Activated CD8-positive, alpha-beta T cell treated with anti-CD3 and anti-CD28 coated beads, Interleukin-2, amount 10 ng/mL, durations not matched to agents 7 days and 5 days (primary cell): ENCODE measurements at regions not wholly inside any gene's neighbourhood (a gene's known extent, or its start where the extent isn't known, plus 50 kb on each side); places are given as distances from the start of the nearest gene placed in this dataset.
A peak's percentile ranks its signal among the peaks of the same experiment; 100 is the strongest.
"Not testable (repeated sequence)": the region's sequence is repeated elsewhere in the genome, so short reads cannot be mapped to it uniquely, and the experiment has no call there.

Experiments used
- ATAC-seq: fragments of 150-1000 bp; cut with Tn5 transposase; one replicate; pipeline ENCODE4 v1.10.0; 2021; ENCODE audit warnings: moderate library complexity
- CTCF ChIA-PET: fragments of 350-600 bp; sonication (Branson Sonifier 250); formaldehyde crosslinking; loops from one replicate; lab custom pipeline; 2021; ENCODE audit warnings: antibody characterized with exemption; lab: Charles Lee
- POLR2A ChIA-PET: fragments of 350-600 bp; sonication (Branson Sonifier 250); formaldehyde crosslinking; loops from one replicate; lab custom pipeline; 2021; ENCODE audit warnings: antibody characterized with exemption; lab: Charles Lee
- DNase-seq: peaks from one replicate; pipeline ENCODE4 v3.0.0-alpha.2; 2020
- H3K27ac Mint-ChIP-seq: one replicate; pipeline ENCODE4 v1.8.0; 2021; ENCODE audit warnings: mild to moderate bottlenecking, mixed read lengths
- H3K27me3 Mint-ChIP-seq: one replicate; pipeline ENCODE4 v1.8.0; 2021; ENCODE audit warnings: low read depth, mixed read lengths
- H3K36me3 Mint-ChIP-seq: one replicate; pipeline ENCODE4 v1.8.0; 2021; ENCODE audit warnings: low read depth, mixed read lengths
- H3K4me1 Mint-ChIP-seq: one replicate; pipeline ENCODE4 v1.8.0; 2021; ENCODE audit warnings: low read depth, mixed read lengths
- H3K4me3 Mint-ChIP-seq: one replicate; pipeline ENCODE4 v1.8.0; 2021; ENCODE audit warnings: mild to moderate bottlenecking, mixed read lengths
- H3K9me3 Mint-ChIP-seq: one replicate; pipeline ENCODE4 v1.8.0; 2022; ENCODE audit warnings: mixed read lengths; ENCODE audit not compliant: insufficient read depth

DNA sequence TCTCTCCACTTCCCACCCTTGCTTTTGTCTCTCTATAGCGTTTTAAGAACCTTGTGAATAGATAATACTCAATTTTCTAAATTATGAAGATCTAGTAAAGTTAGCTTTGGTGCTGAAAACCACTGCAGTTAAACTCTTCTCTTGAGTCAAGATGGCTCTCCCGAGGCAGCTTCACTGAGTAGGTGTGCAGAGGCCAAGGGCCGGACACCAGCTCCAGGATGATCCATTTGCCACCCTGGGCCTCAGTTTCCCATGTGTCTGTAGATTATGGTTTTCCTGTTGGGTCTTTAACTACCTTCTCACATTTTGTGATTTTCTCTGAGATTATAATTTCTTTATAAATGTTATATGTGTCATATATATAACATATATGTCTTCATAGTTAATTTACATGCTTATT, 68.5 kb upstream of the SH3RF3 start:
- ChIA-PET CTCF (interaction anchor here (0.7 to 1.1 kb wide), 3 partner anchors 11 to 450 kb away, joined by 3 read pairs; no protein-coding TSS in a partner anchor), POLR2A (interaction anchor here (0.8 kb wide), 1 partner anchor 29 kb away, joined by 3 read pairs; no protein-coding TSS in a partner anchor)
- no peaks in the 10 kb centered on the region for H3K27me3 Mint-ChIP-seq
- H3K36me3 Mint-ChIP-seq: no peaks in the 10 kb centered on the region
- no peaks in the 10 kb centered on the region for H3K9me3 Mint-ChIP-seq
- DNase-seq (no peak), ATAC-seq (no peak)
- no peak overlapping the region for H3K27ac Mint-ChIP-seq
- peaks cover 12% of the 10 kb centered on the region for H3K4me1 Mint-ChIP-seq
- no peak overlapping the region for H3K4me3 Mint-ChIP-seq

DNA sequence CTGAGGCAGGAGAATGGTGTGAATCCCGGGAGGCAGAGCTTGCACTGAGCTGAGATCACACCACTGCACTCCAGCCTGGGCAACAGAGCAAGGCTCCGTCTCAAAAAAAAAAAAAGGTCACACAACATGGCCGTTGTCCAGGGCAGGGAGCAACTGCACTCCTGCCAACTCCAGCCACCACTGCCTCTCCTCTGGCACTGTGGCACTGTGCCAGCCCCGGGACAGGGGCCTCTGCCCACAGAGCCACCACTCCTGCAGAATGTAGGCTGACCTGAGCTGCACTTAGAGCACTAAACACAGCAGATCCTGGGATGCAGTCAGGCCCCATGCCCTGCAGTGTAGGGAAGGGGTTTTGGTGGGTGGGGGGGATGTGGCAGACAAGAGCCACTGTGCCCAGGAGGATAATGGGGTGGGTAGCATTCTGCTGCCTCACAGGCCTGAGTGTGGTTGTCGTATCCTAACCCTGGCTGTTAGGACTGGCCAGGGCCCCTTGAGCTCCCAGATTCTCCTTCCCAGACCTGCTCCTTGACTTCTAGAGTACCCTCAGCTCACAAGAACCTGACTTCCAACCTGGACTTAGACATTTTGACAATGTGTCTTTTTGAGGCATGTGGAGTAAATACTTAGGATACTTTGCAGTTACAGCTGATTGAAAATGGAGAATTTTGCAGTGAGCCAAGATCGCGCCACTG, 69.4 kb upstream of the SH3RF3 start:
- H3K9me3 Mint-ChIP-seq: no peaks in the 10 kb centered on the region
- H3K36me3 Mint-ChIP-seq: no peaks in the 10 kb centered on the region
- POLR2A ChIA-PET: interaction anchor here (0.8 kb wide), 1 partner anchor 28 kb away, joined by 3 read pairs; no protein-coding TSS in a partner anchor
- H3K4me1 Mint-ChIP-seq: peaks cover 12% of the 10 kb centered on the region
- H3K27me3 Mint-ChIP-seq: no peaks in the 10 kb centered on the region
- H3K4me3 Mint-ChIP-seq: no peak overlapping the region
- ATAC-seq: no peak
- DNase-seq: no peak
- no peak overlapping the region for H3K27ac Mint-ChIP-seq
- CTCF ChIA-PET: interaction anchor here (0.8 to 1.1 kb wide), 3 partner anchors 10 to 28 kb away, joined by 3 read pairs; no protein-coding TSS in a partner anchor

DNA sequence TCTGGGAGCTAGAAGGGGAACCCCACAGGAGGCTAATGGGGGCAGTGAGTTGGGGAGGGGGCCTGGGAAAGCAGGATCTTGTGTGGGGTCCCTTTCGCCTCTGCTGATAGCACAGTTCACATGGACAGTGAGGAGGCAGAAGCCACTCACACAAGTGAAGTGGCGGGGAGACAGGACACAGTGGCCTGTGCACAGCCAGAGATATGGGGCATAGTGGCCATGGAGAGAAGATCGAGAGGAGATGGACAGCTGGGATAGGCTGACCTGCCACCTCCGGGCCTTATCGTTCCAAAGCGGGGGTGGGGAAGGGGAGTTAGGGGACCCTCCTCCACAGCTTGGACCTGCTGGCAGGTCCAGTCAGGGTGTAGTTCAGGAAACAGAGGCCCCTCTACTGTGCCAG, 69.8 kb upstream of the EDAR start:
- Mint-ChIP-seq H3K4me3 (no peak overlapping the region), H3K36me3 (no peaks in the 10 kb centered on the region), H3K4me1 (peaks cover 12% of the 10 kb centered on the region), H3K27me3 (no peaks in the 10 kb centered on the region), H3K27ac (no peak overlapping the region), H3K9me3 (no peaks in the 10 kb centered on the region)
- ChIA-PET CTCF (no interaction called here), POLR2A (interaction anchor here (1.1 kb wide), 1 partner anchor 27 kb away, joined by 6 read pairs; no protein-coding TSS in a partner anchor)
- ATAC-seq (no peak), DNase-seq (no peak)

DNA sequence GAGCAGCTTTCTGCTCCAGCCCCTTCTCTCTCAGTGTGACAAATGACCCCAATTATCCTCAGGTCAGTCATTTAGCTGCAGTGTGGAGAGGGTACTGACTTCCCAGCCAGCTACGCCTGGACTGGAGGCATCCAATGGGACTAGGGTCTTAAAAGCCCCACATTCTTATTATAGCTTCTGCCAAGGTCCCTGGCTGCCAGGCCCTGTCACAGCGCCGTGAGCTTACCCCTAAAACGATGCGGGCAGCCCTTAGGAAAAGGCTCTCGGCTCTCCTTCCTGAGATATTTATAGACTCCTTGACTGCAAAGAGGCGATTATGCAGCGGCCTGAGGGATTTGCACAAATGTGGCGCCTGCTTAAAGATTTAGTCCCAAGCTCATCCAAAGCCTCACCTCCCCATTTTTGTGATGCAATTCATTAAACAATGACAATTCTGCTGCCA, 69.2 kb upstream of the EDAR start:
- ATAC-seq: no peak
- no peak for DNase-seq
- no peak overlapping the region for H3K27ac Mint-ChIP-seq
- H3K27me3 Mint-ChIP-seq: no peaks in the 10 kb centered on the region
- CTCF ChIA-PET: no interaction called here
- H3K4me3 Mint-ChIP-seq: no peak overlapping the region
- peaks cover 12% of the 10 kb centered on the region for H3K4me1 Mint-ChIP-seq
- H3K9me3 Mint-ChIP-seq: no peaks in the 10 kb centered on the region
- H3K36me3 Mint-ChIP-seq: no peaks in the 10 kb centered on the region
- POLR2A ChIA-PET: interaction anchor here (1.1 kb wide), 1 partner anchor 27 kb away, joined by 6 read pairs; no protein-coding TSS in a partner anchor

DNA sequence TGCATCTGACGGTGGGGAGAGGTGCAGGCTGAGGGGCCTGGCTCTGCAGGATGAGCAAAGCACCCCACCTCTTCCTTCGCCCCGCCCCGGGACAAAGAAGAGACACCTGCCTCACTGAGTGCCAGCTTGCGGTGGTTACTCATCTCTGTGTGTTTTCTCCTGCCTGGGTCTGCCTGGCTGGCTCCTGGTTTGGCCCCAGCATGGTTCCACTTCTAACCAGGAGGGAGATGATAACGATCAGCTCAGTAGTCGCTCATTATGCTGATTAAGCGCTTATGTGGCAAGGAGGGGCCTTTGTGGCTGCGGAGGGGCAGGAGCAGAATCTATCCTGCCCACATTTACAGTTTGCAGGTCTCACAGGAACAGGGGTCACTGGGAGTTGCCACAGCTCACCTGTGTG, 68.7 kb upstream of the EDAR start:
- Mint-ChIP-seq H3K9me3 (no peaks in the 10 kb centered on the region), H3K36me3 (no peaks in the 10 kb centered on the region), H3K27ac (peak overlapping the region; percentile 33), H3K4me3 (no peak overlapping the region), H3K4me1 (peaks cover 12% of the 10 kb centered on the region), H3K27me3 (no peaks in the 10 kb centered on the region)
- ATAC-seq: peak; percentile 53
- ChIA-PET CTCF (no interaction called here), POLR2A (no interaction called here)
- peak; percentile 41 for DNase-seq

DNA sequence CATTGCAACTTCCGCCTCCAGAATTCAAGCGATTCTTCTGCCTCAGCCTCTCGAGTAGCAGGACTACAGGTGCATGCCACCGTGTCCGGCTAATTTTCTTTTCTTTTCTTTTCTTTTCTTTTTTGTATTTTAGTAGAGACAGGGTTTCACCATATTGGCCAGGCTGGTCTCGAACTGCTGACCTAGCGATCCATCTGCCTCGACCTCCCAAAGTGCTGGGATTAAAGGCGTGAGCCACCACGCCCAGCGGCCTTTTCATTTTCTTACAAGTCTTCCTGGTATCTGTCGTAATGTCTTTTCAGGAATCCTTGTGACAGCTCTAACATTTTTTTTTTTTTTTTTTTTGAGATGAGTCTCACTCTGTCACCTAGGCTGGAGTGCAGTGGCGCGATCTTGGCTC, 66.4 kb upstream of the EDAR start:
- H3K4me3 Mint-ChIP-seq: no peak overlapping the region
- peaks cover 12% of the 10 kb centered on the region for H3K4me1 Mint-ChIP-seq
- DNase-seq (no peak), ATAC-seq (no peak)
- CTCF ChIA-PET: no interaction called here
- POLR2A ChIA-PET: no interaction called here
- no peaks in the 10 kb centered on the region for H3K27me3 Mint-ChIP-seq
- no peaks in the 10 kb centered on the region for H3K36me3 Mint-ChIP-seq
- H3K27ac Mint-ChIP-seq: no peak overlapping the region
- H3K9me3 Mint-ChIP-seq: no peaks in the 10 kb centered on the region

DNA sequence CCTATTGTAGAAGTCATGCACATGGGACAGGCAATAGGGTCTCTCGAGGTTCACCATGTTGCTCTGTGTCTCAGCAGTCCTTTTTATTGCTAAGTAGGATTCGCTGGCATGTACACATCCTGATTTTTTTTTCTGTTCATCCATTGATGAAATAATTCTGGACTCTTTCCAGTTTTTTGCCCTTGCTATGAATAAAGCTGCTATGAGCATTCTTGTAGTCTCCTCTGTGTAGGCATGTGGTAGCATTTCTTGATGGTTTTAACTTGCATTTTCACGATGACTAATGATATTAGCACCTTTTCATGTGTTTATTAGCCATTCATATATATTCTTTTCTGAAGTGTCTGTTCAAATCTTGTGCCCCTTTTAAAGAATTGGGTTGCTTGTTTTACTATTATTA, 65.8 kb upstream of the EDAR start:
- H3K4me3 Mint-ChIP-seq: no peak overlapping the region
- H3K4me1 Mint-ChIP-seq: peaks cover 11% of the 10 kb centered on the region
- no peaks in the 10 kb centered on the region for H3K27me3 Mint-ChIP-seq
- DNase-seq (no peak), ATAC-seq (no peak)
- H3K36me3 Mint-ChIP-seq: no peaks in the 10 kb centered on the region
- CTCF ChIA-PET: interaction anchor here (0.6 kb wide), 2 partner anchors 57 to 126 kb away, joined by 3 read pairs; no protein-coding TSS in a partner anchor
- H3K27ac Mint-ChIP-seq: no peak overlapping the region
- H3K9me3 Mint-ChIP-seq: no peaks in the 10 kb centered on the region
- POLR2A ChIA-PET: no interaction called here

DNA sequence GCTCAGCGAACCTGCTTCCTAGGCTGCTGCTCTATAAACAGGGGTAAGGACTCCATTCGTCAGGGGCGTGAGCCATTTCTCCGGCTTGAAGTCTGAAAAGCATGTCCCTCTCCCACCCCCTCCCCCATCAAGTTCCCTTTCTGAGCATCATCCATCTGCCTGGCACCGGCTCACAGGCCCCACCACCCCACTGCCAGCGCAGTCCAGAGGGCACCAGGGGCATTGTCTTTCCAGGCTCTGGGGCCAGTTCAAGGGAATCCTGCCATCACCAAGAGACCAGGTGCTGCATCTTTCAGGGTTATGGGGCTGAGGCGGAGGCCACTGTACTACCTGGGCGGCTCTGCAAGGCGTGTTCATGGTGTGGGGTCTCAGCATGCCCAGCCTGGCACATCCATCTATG, 64.7 kb upstream of the EDAR start:
- Mint-ChIP-seq H3K27me3 (no peaks in the 10 kb centered on the region), H3K4me3 (no peak overlapping the region), H3K36me3 (no peaks in the 10 kb centered on the region), H3K9me3 (no peaks in the 10 kb centered on the region), H3K4me1 (peaks cover 9% of the 10 kb centered on the region), H3K27ac (no peak overlapping the region)
- CTCF ChIA-PET: interaction anchor here (1.5 kb wide), 1 partner anchor 14 kb away, joined by 4 read pairs; no protein-coding TSS in a partner anchor
- no peak for ATAC-seq
- DNase-seq: no peak
- POLR2A ChIA-PET: no interaction called here

DNA sequence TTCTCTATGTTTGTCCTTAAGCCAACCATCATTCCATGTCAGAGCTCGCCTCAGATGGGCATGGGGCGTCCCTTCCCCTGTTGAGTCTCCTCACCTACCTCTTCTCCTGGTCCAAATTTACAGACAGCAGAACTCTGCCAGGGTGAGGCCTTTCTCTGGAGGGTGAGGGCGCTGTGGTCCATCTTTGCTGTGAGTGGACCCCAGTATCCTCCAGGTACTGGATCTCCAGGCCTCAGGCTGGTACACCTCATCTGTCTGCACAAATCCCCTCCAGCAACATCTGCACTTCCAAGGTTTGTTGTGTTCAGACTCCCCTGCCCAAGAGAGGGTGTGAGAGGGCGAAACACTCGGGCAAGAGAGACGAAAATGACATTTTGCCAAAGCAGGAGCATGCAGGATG, 63.9 kb upstream of the EDAR start:
- Mint-ChIP-seq H3K27ac (no peak overlapping the region), H3K4me1 (peaks cover 9% of the 10 kb centered on the region), H3K27me3 (no peaks in the 10 kb centered on the region), H3K36me3 (no peaks in the 10 kb centered on the region), H3K9me3 (no peaks in the 10 kb centered on the region), H3K4me3 (no peak overlapping the region)
- POLR2A ChIA-PET: no interaction called here
- ATAC-seq (no peak), DNase-seq (no peak)
- CTCF ChIA-PET: interaction anchor here (1.5 to 1.6 kb wide), 2 partner anchors 13 to 21 kb away, joined by 4 read pairs; no protein-coding TSS in a partner anchor

DNA sequence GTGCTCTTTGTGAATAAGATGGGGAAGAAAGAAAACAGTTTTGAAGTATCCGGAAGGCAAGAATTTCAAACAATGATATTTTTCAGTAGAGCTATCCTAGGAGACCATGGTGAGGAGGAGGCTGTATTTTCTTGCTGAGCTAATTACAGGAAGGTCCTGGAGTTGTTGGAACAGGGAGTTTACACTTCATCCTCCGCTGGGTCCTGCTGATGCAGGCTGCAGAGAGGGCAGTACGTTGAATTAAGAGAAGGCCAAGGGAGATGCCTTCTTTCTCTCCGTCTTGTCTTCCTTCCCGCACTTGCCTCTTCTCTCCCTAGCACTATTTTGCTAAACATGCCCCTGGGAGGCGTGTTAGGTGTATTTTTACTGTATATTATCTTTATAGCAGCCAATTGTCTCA, 60.0 kb upstream of the EDAR start:
- ATAC-seq (no peak), DNase-seq (no peak)
- no peaks in the 10 kb centered on the region for H3K9me3 Mint-ChIP-seq
- H3K27ac Mint-ChIP-seq: no peak overlapping the region
- no peak overlapping the region for H3K4me3 Mint-ChIP-seq
- no peaks in the 10 kb centered on the region for H3K36me3 Mint-ChIP-seq
- H3K27me3 Mint-ChIP-seq: no peaks in the 10 kb centered on the region
- H3K4me1 Mint-ChIP-seq: peaks cover 10% of the 10 kb centered on the region
- ChIA-PET CTCF (interaction anchor here (1.1 to 2.9 kb wide), 2 partner anchors 11 to 17 kb away, joined by 3 to 12 read pairs; no protein-coding TSS in a partner anchor), POLR2A (no interaction called here)

DNA sequence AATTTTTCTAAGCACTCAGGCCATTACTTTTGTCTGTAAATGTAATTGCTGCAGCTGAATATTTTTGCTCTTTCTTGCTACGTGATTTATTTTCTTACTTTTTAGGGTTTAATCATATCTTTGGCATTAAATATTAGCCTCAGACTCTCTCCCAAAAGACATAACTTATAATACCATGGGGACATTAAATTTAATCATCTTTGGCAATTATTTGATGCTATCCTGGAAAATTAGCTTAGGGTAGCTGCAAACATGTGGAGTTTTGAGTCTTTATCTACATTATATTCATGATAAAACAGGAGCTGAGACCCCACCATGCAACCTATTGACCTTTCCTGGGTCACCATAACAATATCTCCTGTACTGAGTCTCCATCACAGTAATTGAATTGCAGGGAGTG, 59.1 kb upstream of the EDAR start:
- CTCF ChIA-PET: interaction anchor here (1.3 to 2.9 kb wide), 2 partner anchors 16 to 28 kb away, joined by 4 to 12 read pairs; no protein-coding TSS in a partner anchor
- H3K36me3 Mint-ChIP-seq: no peaks in the 10 kb centered on the region
- POLR2A ChIA-PET: no interaction called here
- H3K4me3 Mint-ChIP-seq: no peak overlapping the region
- no peak for DNase-seq
- no peak overlapping the region for H3K27ac Mint-ChIP-seq
- H3K4me1 Mint-ChIP-seq: peaks cover 10% of the 10 kb centered on the region
- no peaks in the 10 kb centered on the region for H3K9me3 Mint-ChIP-seq
- no peak for ATAC-seq
- H3K27me3 Mint-ChIP-seq: peaks cover 2% of the 10 kb centered on the region

DNA sequence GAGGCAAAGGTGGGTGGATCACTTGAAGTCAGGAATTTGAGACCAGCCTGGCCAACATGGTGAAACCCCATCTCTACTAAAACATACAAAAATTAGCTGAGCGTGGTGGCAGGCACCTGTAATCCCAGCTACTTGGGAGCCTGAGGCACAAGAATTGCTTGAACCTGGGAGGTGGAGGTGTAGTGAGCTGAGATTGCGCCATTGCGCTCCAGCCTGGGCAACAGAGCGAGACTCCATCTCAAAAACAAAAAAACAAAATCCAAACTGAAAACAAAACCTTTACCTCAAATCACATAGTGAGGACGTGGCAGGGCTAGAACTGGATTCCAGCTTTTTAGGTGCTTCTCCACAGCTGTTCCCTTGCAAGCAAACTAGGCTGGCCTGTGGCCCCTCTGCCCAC, 58.5 kb upstream of the EDAR start:
- DNase-seq, H3K27ac Mint-ChIP-seq, H3K36me3 Mint-ChIP-seq, H3K4me1 Mint-ChIP-seq, ATAC-seq, POLR2A ChIA-PET, H3K27me3 Mint-ChIP-seq, H3K9me3 Mint-ChIP-seq, H3K4me3 Mint-ChIP-seq: not testable (repeated sequence)
- CTCF ChIA-PET: interaction anchor here (0.7 to 2.9 kb wide), 3 partner anchors 16 to 404 kb away, joined by 4 to 12 read pairs (median 4); no protein-coding TSS in a partner anchor
